Neural crest cell (in vitro differentiated cells): ENCODE measurements at regions not wholly inside any gene's neighbourhood (a gene's known extent, or its start where the extent isn't known, plus 50 kb on each side); places are given as distances from the start of the nearest gene placed in this dataset.

Source experiments
- DNase-seq: peaks from one replicate; pipeline ENCODE4 v3.0.0; 2021; ENCODE audit warnings: low read depth, mixed read lengths, low spot score
- H3K27ac Mint-ChIP-seq: one replicate; pipeline ENCODE4 v1.8.0; 2021; ENCODE audit warnings: mild to moderate bottlenecking, mixed read lengths; ENCODE audit not compliant: unreplicated experiment
- H3K27me3 Mint-ChIP-seq: 2 replicates; pipeline ENCODE4 v1.8.0; 2021; ENCODE audit warnings: low read depth, mild to moderate bottlenecking, mixed read lengths
- H3K36me3 Mint-ChIP-seq: 2 replicates; pipeline ENCODE4 v1.8.0; 2021; ENCODE audit warnings: low read depth, mild to moderate bottlenecking, mixed read lengths
- H3K4me1 Mint-ChIP-seq: 2 replicates; pipeline ENCODE4 v1.8.0; 2021; ENCODE audit warnings: mixed read lengths
- H3K4me3 Mint-ChIP-seq: one replicate; pipeline ENCODE4 v1.8.0; 2021; ENCODE audit warnings: mild to moderate bottlenecking, mixed read lengths
- H3K9me3 Mint-ChIP-seq: 2 replicates; pipeline ENCODE4 v1.8.0; 2021; ENCODE audit warnings: mixed read lengths
- TF ChIP-seq, protein P1 (sequence below): fragments of 200-600 bp; sonication (generic); conservative IDR thresholded peaks from 2 replicates; pipeline ENCODE4 v1.5.0; 2021; ENCODE audit warnings: antibody characterized with exemption, mild to moderate bottlenecking

DNA sequence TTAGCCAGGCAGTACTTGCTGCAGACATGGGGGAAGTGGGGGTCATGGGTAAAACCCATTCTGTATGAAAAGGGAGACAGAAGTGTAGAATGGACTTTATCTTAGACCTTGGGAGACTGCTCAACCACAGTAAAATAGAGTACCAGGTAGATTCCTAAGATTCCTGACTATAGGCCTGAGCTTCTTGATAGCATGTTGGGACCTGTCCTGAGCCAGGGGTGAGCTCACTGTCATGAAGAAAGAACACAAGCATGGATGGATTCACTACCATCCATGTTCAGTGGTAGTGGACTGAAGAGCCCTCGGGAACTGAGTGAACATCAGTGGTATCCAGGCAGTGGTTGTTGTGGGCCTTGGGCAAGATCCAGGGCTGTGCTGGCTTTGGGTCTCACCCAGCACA lies 1003.8 kb downstream of the TMTC2 start:
- Mint-ChIP-seq H3K4me1 (no peaks in the 10 kb centered on the region), H3K4me3 (no peak overlapping the region), H3K36me3 (peaks cover 3% of the 10 kb centered on the region), H3K9me3 (peaks cover 13% of the 10 kb centered on the region), H3K27ac (no peak overlapping the region), H3K27me3 (no peaks in the 10 kb centered on the region)
- no peak for DNase-seq
- TF ChIP-seq, protein P1, sequence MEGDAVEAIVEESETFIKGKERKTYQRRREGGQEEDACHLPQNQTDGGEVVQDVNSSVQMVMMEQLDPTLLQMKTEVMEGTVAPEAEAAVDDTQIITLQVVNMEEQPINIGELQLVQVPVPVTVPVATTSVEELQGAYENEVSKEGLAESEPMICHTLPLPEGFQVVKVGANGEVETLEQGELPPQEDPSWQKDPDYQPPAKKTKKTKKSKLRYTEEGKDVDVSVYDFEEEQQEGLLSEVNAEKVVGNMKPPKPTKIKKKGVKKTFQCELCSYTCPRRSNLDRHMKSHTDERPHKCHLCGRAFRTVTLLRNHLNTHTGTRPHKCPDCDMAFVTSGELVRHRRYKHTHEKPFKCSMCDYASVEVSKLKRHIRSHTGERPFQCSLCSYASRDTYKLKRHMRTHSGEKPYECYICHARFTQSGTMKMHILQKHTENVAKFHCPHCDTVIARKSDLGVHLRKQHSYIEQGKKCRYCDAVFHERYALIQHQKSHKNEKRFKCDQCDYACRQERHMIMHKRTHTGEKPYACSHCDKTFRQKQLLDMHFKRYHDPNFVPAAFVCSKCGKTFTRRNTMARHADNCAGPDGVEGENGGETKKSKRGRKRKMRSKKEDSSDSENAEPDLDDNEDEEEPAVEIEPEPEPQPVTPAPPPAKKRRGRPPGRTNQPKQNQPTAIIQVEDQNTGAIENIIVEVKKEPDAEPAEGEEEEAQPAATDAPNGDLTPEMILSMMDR: no peak

DNA sequence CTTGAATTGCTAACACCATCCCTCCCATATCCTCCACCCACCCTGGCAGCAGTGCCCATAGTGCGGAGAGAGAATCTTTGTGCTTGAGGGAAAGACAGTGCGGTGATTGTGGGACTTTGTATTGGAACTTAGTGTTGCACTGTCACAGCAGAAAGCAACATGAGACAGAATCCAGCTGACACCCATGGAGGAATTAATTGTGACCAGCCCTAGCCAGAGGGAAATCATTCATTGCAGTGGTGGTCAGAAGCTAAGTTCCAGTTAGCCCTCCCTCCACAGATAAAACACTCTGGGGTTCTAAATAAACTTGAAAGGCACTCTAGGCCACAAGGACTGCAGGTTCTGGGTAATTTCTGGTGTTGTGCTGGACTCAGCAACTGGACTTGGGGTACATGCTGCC lies 1002.6 kb downstream of the TMTC2 start:
- Mint-ChIP-seq H3K4me3 (no peak overlapping the region), H3K9me3 (peaks cover 15% of the 10 kb centered on the region), H3K36me3 (peaks cover 3% of the 10 kb centered on the region), H3K27ac (no peak overlapping the region), H3K27me3 (no peaks in the 10 kb centered on the region), H3K4me1 (no peaks in the 10 kb centered on the region)
- no peak for DNase-seq
- TF ChIP-seq, protein P1: no peak

DNA sequence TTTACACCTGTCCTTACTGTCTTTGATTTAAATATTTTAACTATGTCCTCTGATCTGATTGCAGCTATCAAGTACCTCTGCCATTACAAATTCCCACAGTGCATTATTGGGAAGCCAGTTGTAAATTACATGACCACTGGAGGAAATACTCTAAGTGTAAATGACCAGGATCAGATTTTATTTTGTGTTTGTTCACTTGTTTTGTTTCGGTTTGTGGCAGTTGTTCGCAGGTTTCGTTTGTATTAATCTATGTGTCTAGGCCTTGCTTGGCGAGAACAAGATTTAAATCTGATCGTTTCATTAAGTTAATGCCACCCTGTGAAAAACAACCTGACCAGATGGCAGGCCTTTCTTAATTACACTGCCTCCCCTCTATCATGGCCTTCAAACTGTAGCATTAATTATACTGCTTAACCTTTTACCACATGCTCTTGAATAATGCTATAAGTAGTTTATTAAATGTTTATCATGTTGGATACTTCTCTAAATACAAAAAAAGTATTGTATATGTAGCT lies 990.1 kb downstream of the TMTC2 start:
- Mint-ChIP-seq H3K36me3 (no peaks in the 10 kb centered on the region), H3K9me3 (no peaks in the 10 kb centered on the region)

DNA sequence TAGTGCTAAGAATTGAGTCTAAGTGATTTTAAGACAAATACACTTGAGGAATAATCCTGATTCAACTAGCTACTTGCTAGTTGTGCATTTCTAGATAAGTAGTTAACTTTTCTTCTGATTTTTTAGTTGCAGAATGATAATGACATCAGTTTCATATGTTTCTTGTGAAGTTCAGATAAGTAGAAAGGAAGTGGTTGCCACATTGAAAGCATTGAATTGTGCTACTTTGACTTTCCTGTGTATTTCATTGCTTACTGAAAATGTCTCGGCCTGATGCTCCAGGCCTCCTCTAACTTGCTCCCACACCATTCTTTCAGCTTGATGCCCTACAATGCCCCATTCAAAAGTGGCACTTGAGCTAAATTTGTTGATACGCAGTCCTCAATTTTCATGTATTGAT lies 980.0 kb downstream of the TMTC2 start:
- Mint-ChIP-seq H3K27me3 (no peaks in the 10 kb centered on the region), H3K4me3 (no peak overlapping the region), H3K27ac (no peak overlapping the region), H3K4me1 (no peaks in the 10 kb centered on the region), H3K36me3 (no peaks in the 10 kb centered on the region), H3K9me3 (no peaks in the 10 kb centered on the region)
- TF ChIP-seq, protein P1: no peak
- no peak for DNase-seq

More for the DNA sequence above, 990.1 kb downstream of the TMTC2 start:
- Mint-ChIP-seq H3K27me3 (no peaks in the 10 kb centered on the region), H3K27ac (no peak overlapping the region), H3K4me1 (no peaks in the 10 kb centered on the region), H3K4me3 (no peak overlapping the region)
- TF ChIP-seq, protein P1: no peak
- DNase-seq: no peak

DNA sequence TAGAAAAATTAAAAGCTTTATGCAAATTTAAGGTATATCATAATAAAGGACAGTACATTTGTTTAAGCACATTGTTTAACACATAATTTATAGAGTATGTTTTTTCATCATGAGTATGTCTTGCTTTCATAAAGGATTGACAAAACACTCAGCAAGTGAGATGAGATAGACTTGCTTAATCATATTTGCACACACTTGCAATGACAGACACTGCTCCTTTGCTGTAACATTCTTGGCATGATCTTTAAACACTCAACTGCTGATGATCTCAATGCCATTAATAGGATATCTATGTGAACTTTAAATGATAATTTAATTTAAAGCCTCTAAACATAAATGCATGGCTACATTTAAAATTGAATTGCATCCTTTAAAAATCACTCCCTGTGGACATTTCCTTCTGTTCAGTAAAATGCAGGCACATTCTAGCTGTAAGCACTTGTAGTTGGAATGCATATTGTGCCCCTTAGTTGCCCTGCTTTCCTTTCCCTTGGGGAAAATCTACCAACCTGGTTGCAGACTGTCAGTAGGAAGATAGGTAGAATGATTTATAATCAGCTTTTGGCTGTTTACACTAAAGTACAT lies 979.0 kb downstream of the TMTC2 start:
- Mint-ChIP-seq H3K27me3 (no peaks in the 10 kb centered on the region), H3K27ac (no peak overlapping the region), H3K4me1 (no peaks in the 10 kb centered on the region), H3K4me3 (no peak overlapping the region), H3K36me3 (no peaks in the 10 kb centered on the region), H3K9me3 (no peaks in the 10 kb centered on the region)
- TF ChIP-seq, protein P1: no peak
- DNase-seq: no peak
